COLO829 (cell line): ENCODE measurements at regions not wholly inside any gene's neighbourhood (a gene's known extent, or its start where the extent isn't known, plus 50 kb on each side); places are given as distances from the start of the nearest gene placed in this dataset.
"Not testable (repeated sequence)": the region's sequence is repeated elsewhere in the genome, so short reads cannot be mapped to it uniquely, and the experiment has no call there.

Experiments
- DNase-seq: peaks from one replicate; pipeline ENCODE4 v3.0.0; 2012; ENCODE audit warnings: low spot score

- DNase-seq, result no peak
Measured at GRCh38 chr11:98155696-98156095, 865.1 kb upstream of the CNTN5 start.

GRCh38 chr11:98177925-98178324 is 842.8 kb upstream of the CNTN5 start:
- no peak for DNase-seq

- no peak for DNase-seq
Measured at GRCh38 chr11:98180511-98180910, 840.2 kb upstream of the CNTN5 start.

GRCh38 chr11:98180921-98181320 is 839.8 kb upstream of the CNTN5 start:
- no peak for DNase-seq

GRCh38 chr11:98183034-98183433 is 837.7 kb upstream of the CNTN5 start:
- no peak for DNase-seq

GRCh38 chr11:98185245-98185644 is 835.5 kb upstream of the CNTN5 start:
- no peak for DNase-seq

- no peak for DNase-seq
Measured at GRCh38 chr11:98194611-98195010, 826.1 kb upstream of the CNTN5 start.

- no peak for DNase-seq
Measured at GRCh38 chr11:98195300-98195699, 825.4 kb upstream of the CNTN5 start.

GRCh38 chr11:98207086-98207485 is 813.7 kb upstream of the CNTN5 start:
- no peak for DNase-seq

GRCh38 chr11:98227278-98227677 is 793.5 kb upstream of the CNTN5 start:
- no peak for DNase-seq

GRCh38 chr11:98230678-98231077 is 790.1 kb upstream of the CNTN5 start:
- no peak for DNase-seq

GRCh38 chr11:98234698-98235097 is 786.1 kb upstream of the CNTN5 start:
- no peak for DNase-seq

GRCh38 chr11:98243897-98244296 is 776.9 kb upstream of the CNTN5 start:
- DNase-seq, result no peak

GRCh38 chr11:98260983-98261382 is 759.8 kb upstream of the CNTN5 start:
- no peak for DNase-seq

- no peak for DNase-seq
Measured at GRCh38 chr11:98277251-98277912, 743.4 kb upstream of the CNTN5 start.

- DNase-seq, result no peak
Measured at GRCh38 chr11:98289617-98290263, 731.0 kb upstream of the CNTN5 start.

- DNase-seq, result no peak
Measured at GRCh38 chr11:98296091-98296880, 724.5 kb upstream of the CNTN5 start.

GRCh38 chr11:98300719-98301118 is 720.0 kb upstream of the CNTN5 start:
- DNase-seq, result no peak

GRCh38 chr11:98307827-98308491 is 712.8 kb upstream of the CNTN5 start:
- DNase-seq, result no peak

GRCh38 chr11:98330306-98330705 is 690.4 kb upstream of the CNTN5 start:
- not testable (repeated sequence) for DNase-seq

GRCh38 chr11:98358551-98358950 is 662.2 kb upstream of the CNTN5 start:
- DNase-seq, result no peak

GRCh38 chr11:98365190-98365589 is 655.6 kb upstream of the CNTN5 start:
- no peak for DNase-seq

GRCh38 chr11:98365941-98366340 is 654.8 kb upstream of the CNTN5 start:
- no peak for DNase-seq
